ENCODE measurements at regions not wholly inside any gene's neighbourhood (a gene's known extent, or its start where the extent isn't known, plus 50 kb on each side); places are given as distances from the start of the nearest gene placed in this dataset.

DNA sequence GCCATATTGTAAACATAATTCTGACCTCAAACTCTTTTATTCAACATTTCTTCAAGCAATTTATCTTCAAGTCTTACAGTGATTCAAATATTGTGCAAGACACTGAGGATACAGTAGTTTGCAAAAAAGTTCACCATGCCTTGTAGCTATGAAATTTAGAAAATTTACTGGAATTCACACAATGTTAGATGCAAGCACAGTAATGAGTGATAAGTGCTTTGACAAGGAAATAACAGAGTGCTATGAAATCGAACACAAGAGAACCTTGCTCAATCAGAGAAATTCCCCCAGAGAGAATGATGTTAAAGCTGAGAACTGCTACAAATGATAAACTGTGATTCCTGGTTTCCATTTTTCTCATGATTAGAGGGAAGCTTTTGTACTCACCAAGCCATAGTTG lies 952.9 kb downstream of the FAT4 start:
- POLR2A ChIA-PET = no interaction called here
- Histone ChIP-seq H3K27me3 (replicated peaks in 2 of 5; ENCODE audit: control insufficient read depth in 4 of 5, insufficient read depth in 5 of 5, low read length in 4 of 5) (no peaks in the 10 kb centered on the region), H3K4me1 (ENCODE audit: control extremely low read depth in 1 of 4, control insufficient read depth in 4 of 4, insufficient read depth in 4 of 4, low read length in 3 of 4) (no peaks in the 10 kb centered on the region), H3K9me3 (ENCODE audit: control extremely low read depth in 1 of 5, control insufficient read depth in 4 of 5, insufficient read depth in 2 of 5, low read depth in 1 of 5, low read length in 4 of 5) (no peaks in the 10 kb centered on the region), H3K4me3 (ENCODE audit: control insufficient read depth in 1 of 7, extremely low read depth in 1 of 7, insufficient read depth in 4 of 7, low read depth in 2 of 7, low read length in 6 of 7) (no peak overlapping the region), H3K27ac (ENCODE audit: insufficient read depth in 1 of 2, low read depth in 1 of 2, low read length in 2 of 2, poor library complexity in 1 of 2, severe bottlenecking in 2 of 2) (no peak overlapping the region), H3K36me3 (ENCODE audit: control insufficient read depth in 4 of 4, insufficient read depth in 4 of 4, low read length in 3 of 4) (no peaks in the 10 kb centered on the region)
- no CpG with 5 or more reads among the region's 1 CpG for WGBS (ENCODE audit: insufficient coverage)
- CTCF ChIA-PET = no interaction called here
- no peak for DNase-seq

- H3K9me3 ChIP-seq (ENCODE audit: control extremely low read depth in 1 of 5, control insufficient read depth in 4 of 5, insufficient read depth in 2 of 5, low read depth in 1 of 5, low read length in 4 of 5) = no peaks in the 10 kb centered on the region
- no peaks in the 10 kb centered on the region for H3K27me3 ChIP-seq (replicated peaks in 2 of 5; ENCODE audit: control insufficient read depth in 4 of 5, insufficient read depth in 5 of 5, low read length in 4 of 5)
- no peak overlapping the region for H3K27ac ChIP-seq (ENCODE audit: insufficient read depth in 1 of 2, low read depth in 1 of 2, low read length in 2 of 2, poor library complexity in 1 of 2, severe bottlenecking in 2 of 2)
- ChIA-PET POLR2A (no interaction called here), CTCF (no interaction called here)
- no peaks in the 10 kb centered on the region for H3K4me1 ChIP-seq (ENCODE audit: control extremely low read depth in 1 of 4, control insufficient read depth in 4 of 4, insufficient read depth in 4 of 4, low read length in 3 of 4)
- H3K4me3 ChIP-seq (ENCODE audit: control insufficient read depth in 1 of 7, extremely low read depth in 1 of 7, insufficient read depth in 4 of 7, low read depth in 2 of 7, low read length in 6 of 7) = no peak overlapping the region
- no peaks in the 10 kb centered on the region for H3K36me3 ChIP-seq (ENCODE audit: control insufficient read depth in 4 of 4, insufficient read depth in 4 of 4, low read length in 3 of 4)
- no peak for DNase-seq
Measured at GRCh38 chr4:126268106-126268505, 953.4 kb downstream of the FAT4 start.

DNA sequence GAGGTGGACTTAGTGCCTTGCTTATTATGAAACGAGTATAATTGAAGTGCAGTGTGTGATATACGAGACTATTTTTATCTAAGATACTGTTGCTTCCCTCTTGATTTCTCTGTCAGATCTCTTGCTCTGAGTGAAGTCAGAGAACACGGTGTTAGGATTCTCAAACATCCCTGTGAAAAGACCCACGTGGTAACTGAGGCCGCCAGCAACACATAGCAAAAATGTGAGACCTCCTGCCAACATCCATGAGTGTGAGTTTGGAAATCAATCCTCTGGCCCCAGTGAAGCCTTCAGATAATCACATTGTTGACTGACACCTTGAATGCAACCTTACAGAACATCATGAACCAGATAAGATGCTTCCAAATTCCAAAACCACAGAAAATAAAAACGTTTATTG lies 954.4 kb downstream of the FAT4 start:
- POLR2A ChIA-PET = no interaction called here
- WGBS (ENCODE audit: insufficient coverage) = 69% methylated on average over 3 of the region's 6 CpGs

DNA sequence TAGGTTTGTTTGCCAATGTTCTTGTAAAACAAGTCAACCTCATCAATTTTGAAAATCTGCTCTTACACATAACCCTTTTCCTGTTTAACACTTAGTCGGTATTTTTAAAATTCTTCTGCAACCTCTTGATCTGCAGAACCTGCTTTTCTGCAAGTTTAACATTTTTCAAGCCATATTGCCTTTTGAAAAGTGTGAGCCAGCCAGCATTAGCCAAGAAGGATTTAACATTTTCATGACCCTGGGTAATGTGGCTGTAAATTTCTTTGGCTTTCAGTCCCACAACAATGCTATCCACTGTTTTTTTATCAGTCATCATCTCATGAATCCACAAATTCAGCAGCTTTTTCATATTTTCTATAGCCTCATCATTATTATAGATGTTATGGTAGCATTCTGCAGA lies 956.5 kb downstream of the FAT4 start:
- DNase-seq = no peak
- no peaks in the 10 kb centered on the region for H3K4me1 ChIP-seq (ENCODE audit: control extremely low read depth in 1 of 4, control insufficient read depth in 4 of 4, insufficient read depth in 4 of 4, low read length in 3 of 4)
- ChIA-PET CTCF (no interaction called here), POLR2A (no interaction called here)
- no peaks in the 10 kb centered on the region for H3K9me3 ChIP-seq (ENCODE audit: control extremely low read depth in 1 of 5, control insufficient read depth in 4 of 5, insufficient read depth in 2 of 5, low read depth in 1 of 5, low read length in 4 of 5)
- no peak overlapping the region for H3K27ac ChIP-seq (ENCODE audit: insufficient read depth in 1 of 2, low read depth in 1 of 2, low read length in 2 of 2, poor library complexity in 1 of 2, severe bottlenecking in 2 of 2)
- 83% methylated on average over 1 of the region's 1 CpG for WGBS (ENCODE audit: insufficient coverage)
- no peak overlapping the region for H3K4me3 ChIP-seq (ENCODE audit: control insufficient read depth in 1 of 7, extremely low read depth in 1 of 7, insufficient read depth in 4 of 7, low read depth in 2 of 7, low read length in 6 of 7)
- no peaks in the 10 kb centered on the region for H3K27me3 ChIP-seq (replicated peaks in 2 of 5; ENCODE audit: control insufficient read depth in 4 of 5, insufficient read depth in 5 of 5, low read length in 4 of 5)
- no peaks in the 10 kb centered on the region for H3K36me3 ChIP-seq (ENCODE audit: control insufficient read depth in 4 of 4, insufficient read depth in 4 of 4, low read length in 3 of 4)

More for the DNA sequence above, 954.4 kb downstream of the FAT4 start:
- H3K27me3 ChIP-seq (replicated peaks in 2 of 5; ENCODE audit: control insufficient read depth in 4 of 5, insufficient read depth in 5 of 5, low read length in 4 of 5) = no peaks in the 10 kb centered on the region
- no peak overlapping the region for H3K27ac ChIP-seq (ENCODE audit: insufficient read depth in 1 of 2, low read depth in 1 of 2, low read length in 2 of 2, poor library complexity in 1 of 2, severe bottlenecking in 2 of 2)
- H3K36me3 ChIP-seq (ENCODE audit: control insufficient read depth in 4 of 4, insufficient read depth in 4 of 4, low read length in 3 of 4) = no peaks in the 10 kb centered on the region
- CTCF ChIA-PET = no interaction called here
- H3K4me3 ChIP-seq (ENCODE audit: control insufficient read depth in 1 of 7, extremely low read depth in 1 of 7, insufficient read depth in 4 of 7, low read depth in 2 of 7, low read length in 6 of 7) = no peak overlapping the region
- H3K4me1 ChIP-seq (ENCODE audit: control extremely low read depth in 1 of 4, control insufficient read depth in 4 of 4, insufficient read depth in 4 of 4, low read length in 3 of 4) = no peaks in the 10 kb centered on the region
- H3K9me3 ChIP-seq (ENCODE audit: control extremely low read depth in 1 of 5, control insufficient read depth in 4 of 5, insufficient read depth in 2 of 5, low read depth in 1 of 5, low read length in 4 of 5) = no peaks in the 10 kb centered on the region
- DNase-seq = no peak

DNA sequence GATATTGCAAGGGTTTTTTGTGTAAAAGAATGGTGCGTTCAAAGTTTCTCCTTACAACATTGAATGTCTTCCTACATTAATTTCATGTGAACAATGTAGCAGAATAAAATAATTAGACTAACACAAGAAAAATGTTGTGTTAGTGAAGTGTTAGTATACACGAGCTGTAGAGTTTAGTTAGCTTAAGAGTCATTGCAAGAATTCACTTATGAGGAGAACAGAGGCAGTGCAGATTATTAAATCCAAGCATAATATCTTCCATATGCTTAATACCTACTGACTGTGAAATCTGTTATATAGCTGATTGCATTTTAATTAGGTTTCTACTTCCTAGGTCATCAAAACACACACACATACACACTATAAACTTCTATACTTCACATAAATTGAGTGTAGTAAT lies 959.0 kb downstream of the FAT4 start:
- no peaks in the 10 kb centered on the region for H3K9me3 ChIP-seq (ENCODE audit: control extremely low read depth in 1 of 5, control insufficient read depth in 4 of 5, insufficient read depth in 2 of 5, low read depth in 1 of 5, low read length in 4 of 5)
- H3K4me3 ChIP-seq (ENCODE audit: control insufficient read depth in 1 of 7, extremely low read depth in 1 of 7, insufficient read depth in 4 of 7, low read depth in 2 of 7, low read length in 6 of 7) = no peak overlapping the region
- ChIA-PET CTCF (no interaction called here), POLR2A (no interaction called here)
- no peaks in the 10 kb centered on the region for H3K4me1 ChIP-seq (ENCODE audit: control extremely low read depth in 1 of 4, control insufficient read depth in 4 of 4, insufficient read depth in 4 of 4, low read length in 3 of 4)
- H3K27me3 ChIP-seq (replicated peaks in 2 of 5; ENCODE audit: control insufficient read depth in 4 of 5, insufficient read depth in 5 of 5, low read length in 4 of 5) = no peaks in the 10 kb centered on the region
- no peaks in the 10 kb centered on the region for H3K36me3 ChIP-seq (ENCODE audit: control insufficient read depth in 4 of 4, insufficient read depth in 4 of 4, low read length in 3 of 4)
- whole genome bisulfite sequencing (ENCODE audit: insufficient coverage) = no CpG with 5 or more reads among the region's 2 CpGs
- DNase-seq = no peak
- H3K27ac ChIP-seq (ENCODE audit: insufficient read depth in 1 of 2, low read depth in 1 of 2, low read length in 2 of 2, poor library complexity in 1 of 2, severe bottlenecking in 2 of 2) = no peak overlapping the region

GRCh38 chr4:126291886-126292285 lies 977.1 kb downstream of the FAT4 start:
- Histone ChIP-seq H3K27ac (ENCODE audit: insufficient read depth in 1 of 2, low read depth in 1 of 2, low read length in 2 of 2, poor library complexity in 1 of 2, severe bottlenecking in 2 of 2) (no peak overlapping the region), H3K4me3 (ENCODE audit: control insufficient read depth in 1 of 7, extremely low read depth in 1 of 7, insufficient read depth in 4 of 7, low read depth in 2 of 7, low read length in 6 of 7) (no peak overlapping the region), H3K4me1 (ENCODE audit: control extremely low read depth in 1 of 4, control insufficient read depth in 4 of 4, insufficient read depth in 4 of 4, low read length in 3 of 4) (no peaks in the 10 kb centered on the region), H3K36me3 (ENCODE audit: control insufficient read depth in 4 of 4, insufficient read depth in 4 of 4, low read length in 3 of 4) (no peaks in the 10 kb centered on the region), H3K9me3 (ENCODE audit: control extremely low read depth in 1 of 5, control insufficient read depth in 4 of 5, insufficient read depth in 2 of 5, low read depth in 1 of 5, low read length in 4 of 5) (no peaks in the 10 kb centered on the region), H3K27me3 (replicated peaks in 2 of 5; ENCODE audit: control insufficient read depth in 4 of 5, insufficient read depth in 5 of 5, low read length in 4 of 5) (no peaks in the 10 kb centered on the region)
- DNase-seq = no peak
- WGBS (ENCODE audit: insufficient coverage) = no CpG with 5 or more reads among the region's 1 CpG
- CTCF ChIA-PET = no interaction called here
- POLR2A ChIA-PET = no interaction called here

DNA sequence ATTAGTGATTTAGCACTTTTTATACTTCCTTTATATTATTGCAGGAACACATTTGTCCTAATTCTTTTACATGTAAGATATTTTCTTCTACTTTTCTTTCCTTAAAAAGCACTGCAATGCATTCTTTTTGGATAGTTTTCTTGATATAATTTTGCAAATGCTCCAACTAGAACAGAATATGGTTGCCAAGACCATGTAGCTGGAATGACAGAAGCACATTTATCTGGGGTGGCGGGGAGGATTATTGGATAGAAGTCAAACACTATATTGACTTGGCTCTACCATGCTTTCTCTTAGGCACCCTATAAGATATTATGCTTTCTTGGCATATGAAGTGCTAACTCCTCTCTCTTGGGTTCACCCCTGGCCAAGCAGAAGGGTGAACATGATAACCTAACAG lies 983.5 kb downstream of the FAT4 start:
- no peaks in the 10 kb centered on the region for H3K4me1 ChIP-seq (ENCODE audit: control extremely low read depth in 1 of 4, control insufficient read depth in 4 of 4, insufficient read depth in 4 of 4, low read length in 3 of 4)
- H3K9me3 ChIP-seq (ENCODE audit: control extremely low read depth in 1 of 5, control insufficient read depth in 4 of 5, insufficient read depth in 2 of 5, low read depth in 1 of 5, low read length in 4 of 5) = peaks cover 0 to 2% (median 0%) of the 10 kb centered on the region in 5 experiments
- no peak overlapping the region for H3K27ac ChIP-seq (ENCODE audit: insufficient read depth in 1 of 2, low read depth in 1 of 2, low read length in 2 of 2, poor library complexity in 1 of 2, severe bottlenecking in 2 of 2)
- H3K4me3 ChIP-seq (ENCODE audit: control insufficient read depth in 1 of 7, extremely low read depth in 1 of 7, insufficient read depth in 4 of 7, low read depth in 2 of 7, low read length in 6 of 7) = no peak overlapping the region
- ChIA-PET POLR2A (no interaction called here), CTCF (no interaction called here)
- H3K36me3 ChIP-seq (ENCODE audit: control insufficient read depth in 4 of 4, insufficient read depth in 4 of 4, low read length in 3 of 4) = no peaks in the 10 kb centered on the region
- no CpG with 5 or more reads among the region's 1 CpG for WGBS (ENCODE audit: insufficient coverage)
- H3K27me3 ChIP-seq (replicated peaks in 2 of 5; ENCODE audit: control insufficient read depth in 4 of 5, insufficient read depth in 5 of 5, low read length in 4 of 5) = no peaks in the 10 kb centered on the region
- no peak for DNase-seq
